PC-3 (cell line): ENCODE measurements at regions not wholly inside any gene's neighbourhood (a gene's known extent, or its start where the extent isn't known, plus 50 kb on each side); places are given as distances from the start of the nearest gene placed in this dataset.
"Not testable (repeated sequence)": the region's sequence is repeated elsewhere in the genome, so short reads cannot be mapped to it uniquely, and the experiment has no call there.

Source experiments
- CTCF ChIP-seq: fragments of 300-600 bp; sonication (generic); conservative IDR thresholded peaks from 2 replicates; pipeline ENCODE4 v1.5.1; 2017; ENCODE audit warnings: antibody characterized with exemption, low read depth, mild to moderate bottlenecking, low read length
- EZH2 ChIP-seq: fragments of 300-600 bp; sonication (generic); IDR thresholded peaks from one replicate; pipeline ENCODE4 v1.6.1; 2017; ENCODE audit warnings: antibody characterized with exemption, mild to moderate bottlenecking, low read length; ENCODE audit not compliant: unreplicated experiment

- TF ChIP-seq CTCF, EZH2: not testable (repeated sequence)
Observed at GRCh38 chr11:94237447-94238153, 66.8 kb upstream of the IZUMO1R start.
